Left renal pelvis (tissue), 4 donors: ENCODE measurements at regions not wholly inside any gene's neighbourhood (a gene's known extent, or its start where the extent isn't known, plus 50 kb on each side); places are given as distances from the start of the nearest gene placed in this dataset.

Source experiments
- DNase-seq, 4 donors: peaks; one replicate each; pipeline ENCODE4 v3.0.0-alpha.2; 2013; ENCODE audit warnings: low read depth in 4 of 4, low spot score in 3 of 4

DNA sequence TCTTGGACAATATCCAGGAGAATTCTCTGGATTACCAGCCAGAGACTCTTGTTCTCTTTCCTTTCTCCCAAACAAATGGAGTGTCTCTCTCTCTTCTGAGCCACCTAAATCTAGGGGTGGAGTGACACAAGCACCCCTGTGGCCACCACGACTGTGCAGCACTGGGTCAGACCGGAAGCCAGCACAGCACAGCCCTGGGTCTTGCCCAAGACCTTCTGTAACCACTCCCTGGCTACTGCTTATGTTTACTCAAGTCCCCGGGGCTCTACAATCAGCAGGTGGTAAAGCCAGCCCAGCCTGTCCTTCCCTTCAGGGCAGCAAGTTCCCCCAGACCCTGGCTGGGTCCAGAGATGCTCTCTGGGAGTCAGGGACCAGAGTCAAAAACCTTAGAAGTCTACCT, 110.0 kb upstream of the TUT7 start:
- no peak for DNase-seq

DNA sequence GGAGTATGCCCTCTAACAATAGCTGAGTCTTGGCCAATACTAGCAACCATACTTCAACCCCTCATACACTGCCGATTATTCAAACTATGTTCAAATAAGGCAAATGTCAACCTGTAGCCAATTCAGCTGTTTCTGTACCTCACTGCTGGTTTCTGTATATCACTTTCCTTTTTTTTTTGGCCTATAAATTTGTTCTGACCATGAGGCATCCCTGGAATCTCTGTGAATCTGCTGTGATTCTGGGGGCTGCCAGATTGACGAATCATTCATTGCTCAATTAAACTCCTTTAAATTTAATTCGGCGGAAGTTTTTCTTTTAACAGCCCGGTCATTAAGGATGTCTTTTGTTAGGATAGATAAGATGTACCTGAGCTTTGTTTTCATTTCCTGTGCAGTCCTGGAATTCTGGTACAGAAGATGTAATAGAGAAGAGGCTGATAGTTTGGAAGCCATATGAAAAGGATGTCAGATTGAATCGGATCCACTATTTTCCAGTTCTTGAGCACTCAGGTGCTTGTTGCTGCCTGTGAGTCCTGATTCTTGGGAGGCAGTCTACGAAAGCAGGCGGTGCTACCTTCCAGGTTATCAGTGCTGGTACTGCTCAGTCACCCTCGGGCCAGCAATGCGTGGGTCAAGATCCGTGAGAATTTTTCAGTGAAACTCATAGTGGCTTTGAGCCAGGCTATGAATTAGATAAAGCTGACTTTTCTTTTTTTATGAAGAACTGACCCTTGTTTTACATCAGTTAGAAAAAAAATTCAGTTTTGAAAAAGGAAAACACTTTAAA, 106.2 kb upstream of the TUT7 start:
- no peak for DNase-seq

DNA sequence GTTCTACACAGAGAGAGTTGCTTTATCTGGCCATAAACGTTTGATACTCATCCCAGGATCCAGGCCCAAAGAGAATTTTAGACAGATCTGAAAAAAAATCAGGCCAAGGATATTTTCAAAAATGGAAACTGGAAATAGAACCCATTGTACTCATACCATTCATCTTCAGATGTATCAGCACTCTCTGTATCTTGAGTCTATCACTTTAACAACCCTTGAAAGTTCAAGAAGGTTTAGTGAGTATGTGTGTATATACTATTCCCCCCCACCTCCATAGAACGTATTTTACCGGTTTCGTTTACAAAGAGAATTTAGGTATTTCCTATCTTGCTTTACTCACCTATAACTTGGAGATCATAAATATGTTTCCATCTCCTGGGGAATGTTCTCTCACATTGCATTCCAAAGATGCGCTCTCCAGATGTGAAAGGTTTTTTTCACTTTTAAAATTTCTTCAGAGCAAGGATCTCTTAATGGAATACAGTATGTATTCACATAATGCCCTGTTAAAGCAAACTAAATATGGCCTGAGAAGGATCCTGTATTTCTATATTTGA, 105.5 kb upstream of the TUT7 start:
- no peak for DNase-seq

DNA sequence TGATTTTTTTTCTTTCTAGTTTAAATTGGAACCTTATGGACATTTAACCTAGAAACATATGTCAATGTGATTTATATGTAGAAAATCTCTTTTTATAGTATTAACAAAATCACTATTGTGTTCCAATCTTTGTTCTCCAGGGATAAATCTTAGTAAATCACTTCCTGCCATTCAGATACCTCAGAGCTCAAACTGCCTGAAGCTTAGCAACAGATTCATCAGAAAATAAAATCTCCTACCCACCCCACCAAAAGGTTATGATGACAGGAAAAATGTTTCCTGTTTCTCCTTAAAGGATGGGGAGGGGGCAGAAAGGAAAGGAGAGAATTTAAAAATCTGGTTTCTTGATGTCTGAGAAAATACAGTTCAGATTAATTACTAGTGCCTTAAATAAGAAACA, 105.0 kb upstream of the TUT7 start:
- no peak for DNase-seq

DNA sequence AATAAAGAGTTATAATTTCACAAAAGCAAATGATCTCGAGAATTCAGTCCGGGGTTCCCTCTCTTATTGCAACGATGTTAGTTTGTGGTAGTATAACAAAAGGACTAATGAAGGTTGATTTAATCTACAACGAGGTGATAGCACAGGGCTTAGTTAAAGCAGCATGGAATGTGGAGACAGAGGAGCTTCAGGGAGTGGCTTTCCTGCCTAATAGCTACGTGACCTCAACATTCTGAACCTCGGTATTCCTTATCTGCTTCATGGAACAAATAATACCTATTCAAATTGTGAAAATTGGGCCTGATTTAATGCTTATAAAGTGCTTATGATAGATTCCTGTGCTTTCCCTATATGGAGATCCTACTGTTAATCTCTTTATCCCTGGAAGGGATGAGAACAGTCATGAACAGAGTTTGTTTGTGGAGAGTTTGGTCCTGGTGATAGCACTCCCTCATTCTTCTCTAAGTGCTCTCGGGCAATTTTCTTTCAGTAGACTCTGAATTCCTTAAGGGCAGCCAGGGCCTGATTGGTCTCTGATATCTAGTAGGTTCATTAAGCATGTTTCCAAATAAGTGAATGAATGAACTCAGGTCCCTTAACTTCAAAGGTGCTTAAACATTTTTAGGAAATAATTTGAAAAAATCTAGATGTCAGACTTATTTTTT, 104.1 kb upstream of the TUT7 start:
- no peak for DNase-seq

DNA sequence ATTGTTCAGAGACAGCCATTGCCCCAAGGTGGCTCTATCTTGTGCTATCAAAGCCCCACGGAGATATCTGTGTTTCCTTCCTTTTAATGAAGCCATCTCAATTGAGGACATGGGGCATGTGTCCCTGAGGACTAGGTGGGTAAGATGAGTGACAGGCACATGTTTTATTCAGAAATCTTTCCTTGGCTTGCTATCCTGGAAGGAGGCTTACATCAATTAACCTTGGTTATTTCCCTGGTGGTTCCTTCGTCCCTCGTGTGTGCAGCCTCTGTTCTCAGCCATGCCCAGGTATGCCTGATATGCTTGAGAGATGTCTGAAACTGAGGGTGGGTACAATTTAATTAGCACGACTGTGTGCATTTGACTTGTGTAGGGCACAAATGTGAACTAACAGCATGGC, 102.2 kb upstream of the TUT7 start:
- DNase-seq: no peak

DNA sequence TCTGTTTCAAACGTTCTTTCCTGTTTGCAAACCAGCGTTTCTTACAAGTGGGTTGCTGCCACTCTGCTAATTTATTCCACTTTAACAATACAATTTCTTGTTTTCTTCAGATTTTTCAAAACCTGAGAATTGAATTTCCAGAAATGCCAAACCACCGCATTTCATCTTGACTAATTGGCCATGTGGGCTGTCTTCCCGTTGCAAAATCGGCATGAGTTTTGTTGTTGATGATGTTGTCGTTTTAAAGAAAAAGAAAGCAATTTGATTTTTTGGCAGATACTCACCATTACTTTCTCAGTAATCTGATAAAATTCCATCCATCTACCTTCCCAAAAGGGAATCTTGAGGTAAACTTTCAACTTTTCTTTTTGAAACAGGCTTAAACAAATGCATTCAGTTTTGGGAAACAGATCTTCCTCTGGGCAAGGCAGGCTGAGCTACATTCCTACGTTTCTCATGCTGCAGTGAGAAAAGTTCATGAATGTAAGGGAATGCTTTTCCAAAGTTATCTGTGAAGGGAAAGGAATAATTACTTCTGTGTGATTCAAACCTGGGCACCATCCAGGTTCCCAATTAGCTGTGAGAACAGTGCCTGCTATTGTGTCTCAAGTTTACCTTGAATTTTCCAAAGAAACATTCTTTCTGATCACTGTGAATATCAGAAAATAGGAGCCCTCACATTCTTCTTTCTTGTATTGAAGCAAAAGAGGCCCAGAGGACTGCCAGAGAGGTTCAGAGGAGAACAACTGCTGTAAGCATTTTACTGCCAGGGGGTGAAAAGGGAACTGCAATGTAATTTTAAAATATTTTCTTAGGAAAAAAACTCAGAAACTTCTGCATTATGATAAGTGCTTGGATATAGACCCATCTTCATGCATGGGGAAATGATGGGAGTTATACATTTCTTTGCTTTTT, 100.7 kb upstream of the TUT7 start:
- no peak for DNase-seq

DNA sequence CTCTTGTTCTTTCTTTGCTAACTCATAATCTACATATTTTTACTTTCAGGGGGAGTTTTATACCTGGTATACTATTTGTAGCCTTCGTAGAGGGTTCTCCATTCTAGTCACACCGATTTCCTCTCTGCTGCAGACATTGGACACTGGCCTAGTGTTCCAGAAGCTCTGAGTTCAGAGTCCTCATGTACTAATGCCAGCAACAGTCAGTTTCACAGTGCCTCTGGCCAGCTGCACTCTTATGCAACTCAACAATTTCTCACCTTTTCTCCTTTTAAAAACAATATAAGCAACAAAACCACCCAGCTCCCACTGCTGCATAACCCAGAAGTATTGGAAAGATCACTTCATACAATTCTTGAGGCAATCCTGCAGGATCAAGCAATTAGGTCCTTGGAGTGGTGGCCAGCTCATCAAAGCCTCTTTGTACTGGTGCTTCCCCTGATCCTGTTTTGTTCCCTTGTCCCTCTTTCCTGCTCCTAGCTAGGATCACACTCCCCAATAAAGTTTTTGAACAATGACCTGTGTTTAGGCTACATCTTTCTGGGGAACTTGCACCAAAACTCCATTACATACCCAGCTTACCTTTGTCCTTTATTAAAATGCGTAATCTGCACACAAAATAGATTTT, 98.1 kb upstream of the TUT7 start:
- no peak for DNase-seq

DNA sequence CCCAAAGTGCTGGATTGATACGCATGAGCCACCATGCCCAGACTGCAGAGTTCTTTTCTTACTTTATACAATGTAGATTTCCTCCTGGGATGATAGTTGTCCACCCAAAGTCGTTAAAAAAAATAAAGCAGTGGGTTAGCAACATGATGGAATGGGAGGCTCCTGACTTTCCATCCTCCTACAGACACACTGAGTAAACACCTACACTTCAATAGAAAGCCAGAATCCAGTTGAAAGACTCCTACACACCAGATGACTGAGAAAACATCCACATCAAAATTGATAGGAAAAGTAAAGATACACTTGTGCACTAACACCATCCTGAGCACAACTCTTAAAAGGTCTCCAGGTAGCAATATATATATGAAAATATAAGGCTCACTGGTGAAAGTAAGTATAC, 95.0 kb upstream of the TUT7 start:
- DNase-seq: no peak

DNA sequence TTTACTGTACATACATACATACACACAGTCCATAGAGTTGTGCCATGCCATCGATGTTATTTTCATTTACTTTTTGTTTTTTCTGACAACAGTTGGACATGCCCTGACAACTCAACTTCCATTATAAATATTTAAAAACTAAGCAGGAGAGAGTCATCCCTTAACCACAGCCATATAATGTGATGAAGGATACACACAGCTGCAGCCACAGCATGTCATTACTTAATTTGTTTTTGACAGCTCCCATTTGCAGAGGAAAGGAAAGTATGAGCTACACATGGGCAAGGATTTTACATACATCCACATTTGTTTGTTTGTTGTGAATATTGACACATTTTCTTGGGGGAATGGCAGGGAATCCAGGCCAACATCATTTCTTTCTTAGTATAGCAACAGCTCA, 91.5 kb upstream of the TUT7 start:
- no peak for DNase-seq

DNA sequence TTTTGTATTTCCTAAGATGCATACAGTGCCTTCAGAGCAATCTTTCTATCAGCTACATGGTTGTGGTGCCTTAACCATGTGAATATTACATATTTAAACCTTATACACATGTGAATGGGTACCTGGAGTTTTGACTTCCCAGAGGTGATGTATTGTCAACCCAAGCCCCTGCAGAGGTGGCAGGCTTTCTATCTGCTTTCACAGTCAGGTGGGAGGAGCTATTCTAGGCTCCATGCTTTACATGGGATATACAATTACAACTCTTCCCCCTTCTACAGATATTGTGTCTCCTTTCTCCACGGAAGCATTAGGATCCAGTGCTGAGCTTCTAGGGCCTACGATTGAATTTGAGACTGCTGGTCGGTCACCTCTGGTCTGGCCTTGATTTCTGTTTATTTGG, 89.8 kb upstream of the TUT7 start:
- DNase-seq: no peak

DNA sequence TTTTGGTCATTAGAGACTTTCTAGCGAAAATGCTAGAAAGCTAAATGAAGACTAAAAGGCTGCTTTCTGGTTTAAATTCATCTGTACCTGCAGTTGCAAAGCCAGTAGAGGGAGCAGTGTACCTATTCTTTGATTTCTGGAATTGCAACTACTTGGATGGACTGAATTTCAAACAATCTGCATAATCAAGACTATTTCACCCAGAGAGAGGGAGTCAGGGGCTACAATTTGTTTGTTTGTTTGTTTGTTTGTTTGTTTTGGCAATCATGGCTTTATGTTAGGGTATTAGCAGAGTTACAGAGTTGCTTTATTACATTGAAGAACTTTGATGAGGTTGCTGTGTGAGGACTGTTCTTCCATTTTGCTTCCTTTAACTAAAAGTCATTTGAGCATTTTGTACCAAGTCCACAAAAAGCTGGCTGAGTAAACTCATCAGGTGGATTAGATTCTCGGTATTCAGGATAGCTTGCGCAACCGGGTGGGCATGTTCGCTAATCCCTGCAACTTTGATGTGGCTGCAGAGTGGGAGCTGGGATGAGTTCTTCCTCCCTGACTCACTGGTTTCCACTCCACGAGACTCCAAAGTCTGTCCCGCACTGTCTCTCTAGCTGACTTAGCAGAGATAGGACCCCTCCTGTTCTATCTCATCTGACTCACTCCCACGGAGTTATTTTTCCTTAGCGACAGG, 80.0 kb upstream of the TUT7 start:
- DNase-seq: peak in 3 of 4 donors; percentile 47 to 60 (median 50)

DNA sequence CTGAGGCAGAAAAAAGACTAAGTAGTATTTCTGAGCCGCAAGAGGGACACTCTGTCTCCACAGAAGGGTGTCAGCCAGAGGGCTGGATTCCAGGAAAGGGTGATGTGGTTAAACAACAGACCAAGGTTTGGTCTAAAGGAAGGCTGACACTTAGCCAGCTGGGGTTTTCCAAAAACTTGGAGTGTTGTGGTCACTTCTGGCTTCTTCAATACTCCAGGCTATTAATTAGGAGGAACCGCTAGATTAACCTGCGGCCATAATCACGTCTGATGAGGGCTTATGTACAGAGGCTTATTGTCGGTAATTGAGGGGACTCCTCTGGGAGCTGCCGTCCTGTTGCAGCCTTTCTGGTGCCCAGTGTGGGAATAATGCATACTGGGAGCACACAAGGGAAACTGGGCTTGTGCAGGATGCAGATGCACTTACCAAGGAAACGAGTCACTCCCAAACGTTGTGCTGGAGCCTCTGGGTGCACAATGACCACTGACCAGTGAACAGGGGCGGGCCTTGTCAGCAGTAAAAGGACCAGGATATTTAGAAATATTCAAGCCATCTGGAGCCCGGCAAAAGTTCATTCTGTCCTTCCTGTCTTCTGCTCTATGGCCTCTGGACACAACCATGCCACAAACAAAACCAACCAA, 70.2 kb upstream of the TUT7 start:
- no peak for DNase-seq

DNA sequence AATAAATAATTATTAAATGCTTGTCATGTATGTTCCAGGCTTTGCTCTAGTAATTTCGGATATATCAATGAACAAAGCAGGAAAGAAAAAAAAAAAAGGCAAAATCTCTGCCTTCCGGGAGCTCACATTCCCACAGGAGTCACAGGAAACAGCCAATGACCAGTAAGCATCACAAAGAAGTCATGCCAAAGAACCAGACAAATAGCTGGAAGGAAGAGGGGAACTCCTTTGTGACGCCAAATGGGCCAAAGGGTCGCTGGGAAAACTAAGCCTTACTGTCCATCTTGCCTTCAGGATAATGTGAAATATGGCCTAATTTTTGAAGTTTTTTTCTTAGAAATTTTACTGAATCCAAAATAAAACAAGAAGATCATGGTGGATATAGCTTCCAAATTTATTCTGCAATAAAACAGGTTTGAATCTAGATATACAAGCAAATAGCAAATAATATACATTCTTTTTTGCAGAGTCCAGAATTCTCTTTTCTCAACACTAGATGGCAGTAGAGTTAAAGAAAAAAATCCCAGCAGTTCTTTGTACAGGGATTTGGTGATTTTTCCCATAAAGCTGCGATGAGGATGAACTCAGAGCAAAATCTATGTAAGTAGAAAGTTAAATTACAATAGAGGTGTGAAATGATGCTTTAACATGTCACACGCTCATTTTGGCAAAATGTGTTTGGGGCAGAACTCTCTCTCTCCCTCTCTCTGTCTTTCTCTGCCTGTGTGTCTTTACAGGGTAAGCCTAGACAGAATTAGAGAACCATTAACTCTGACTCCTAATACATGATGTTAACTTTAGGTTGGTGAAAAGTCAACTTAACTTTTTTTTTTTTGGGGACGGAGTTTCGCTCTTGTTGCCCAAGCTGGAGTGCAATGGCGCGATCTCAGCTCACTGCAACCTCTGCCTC, 60.0 kb upstream of the TUT7 start:
- no peak for DNase-seq

DNA sequence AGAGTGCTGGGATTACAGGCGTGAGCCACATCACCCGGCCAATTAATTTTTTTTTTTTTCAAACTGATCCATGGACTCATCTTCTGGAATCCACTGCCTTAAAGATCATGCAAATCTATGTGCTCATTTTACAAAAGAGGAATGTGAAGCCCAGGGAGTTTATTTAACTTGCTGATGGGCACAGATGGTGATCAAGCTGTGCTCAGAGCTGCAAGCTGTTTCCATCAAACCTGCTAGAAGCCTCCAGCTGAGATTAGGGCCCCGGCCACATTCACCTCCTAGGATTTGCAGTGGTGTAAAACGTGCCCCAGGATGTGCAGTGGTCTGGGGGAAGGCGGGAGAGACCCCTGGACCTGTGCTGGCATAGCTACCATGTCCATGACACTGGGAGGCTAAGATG, 56.1 kb upstream of the TUT7 start:
- no peak for DNase-seq

DNA sequence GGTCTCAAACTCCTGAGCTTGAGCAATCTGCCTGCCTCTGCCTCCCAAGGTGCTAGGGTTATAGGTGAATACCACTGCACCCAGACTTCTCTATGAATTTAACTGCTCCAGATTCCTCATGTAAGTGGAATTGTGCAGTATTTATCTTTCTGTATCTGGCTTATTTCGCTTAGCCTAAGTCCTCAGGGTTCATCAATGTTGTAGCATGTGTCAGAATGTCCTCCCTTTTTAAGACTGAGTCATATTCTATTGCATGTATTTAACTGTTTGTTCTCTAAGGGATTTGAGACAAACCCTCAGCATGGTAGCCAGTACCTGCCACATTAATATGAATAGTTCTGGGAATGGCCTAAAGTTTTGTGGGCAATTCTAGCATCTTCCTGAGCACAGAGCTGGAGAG, 53.9 kb upstream of the TUT7 start:
- no peak for DNase-seq

DNA sequence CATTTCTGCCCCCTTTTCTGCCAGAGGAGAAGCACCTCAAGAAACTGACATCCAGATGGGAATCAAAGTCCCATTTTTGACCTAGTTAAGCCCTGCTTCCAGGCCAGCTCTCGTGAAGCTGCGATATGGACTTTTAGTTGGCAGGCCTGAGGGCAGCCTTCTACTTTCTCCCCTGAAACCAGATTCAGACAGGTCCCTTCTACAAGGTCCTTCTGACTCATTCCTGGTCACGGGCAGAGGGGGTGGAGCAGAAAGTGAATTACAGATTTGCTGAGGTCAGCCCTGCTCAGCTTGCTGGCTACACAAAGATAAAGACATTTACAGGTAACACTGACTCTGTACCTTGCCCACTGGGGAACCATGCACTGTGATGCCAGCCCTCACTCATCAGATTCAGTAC, 52.8 kb upstream of the TUT7 start:
- no peak for DNase-seq

DNA sequence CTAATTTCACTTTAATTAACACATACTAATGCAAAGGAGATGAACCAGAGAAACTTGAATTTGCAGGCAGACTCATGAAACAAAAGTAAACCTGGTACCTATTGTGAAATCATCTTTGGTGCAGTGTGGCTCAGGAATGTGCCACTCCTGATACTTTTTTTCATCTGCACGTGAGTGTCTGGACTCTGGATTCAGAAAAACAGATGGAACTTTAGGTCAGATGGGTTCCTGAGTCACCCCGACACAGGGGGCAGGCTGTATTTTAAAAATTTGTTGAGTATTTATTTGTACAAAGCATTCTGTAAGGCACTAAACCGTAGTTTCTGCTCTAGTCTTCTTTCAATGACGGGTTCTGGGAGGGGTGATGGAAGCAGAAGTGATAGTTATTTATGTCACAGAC, 52.2 kb upstream of the TUT7 start:
- no peak for DNase-seq

DNA sequence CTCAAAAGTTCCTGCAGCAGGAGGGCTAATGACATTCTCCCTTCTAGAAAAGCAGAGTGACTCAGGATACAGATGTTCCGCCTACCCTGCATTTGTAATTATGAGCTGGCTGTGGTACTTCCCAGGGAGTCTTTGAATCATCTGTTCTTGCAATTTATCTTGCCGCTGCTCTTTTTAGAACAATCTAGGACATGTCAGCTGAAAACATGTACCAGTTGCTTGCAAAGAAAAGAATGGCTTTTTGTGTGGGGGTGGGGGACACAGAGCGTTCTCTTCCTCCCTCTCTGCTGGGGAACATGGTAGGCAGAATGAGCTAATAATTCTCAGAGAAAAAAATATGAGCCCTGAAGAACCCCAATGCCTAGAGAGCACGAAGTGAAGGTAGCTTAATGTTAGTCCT, 51.7 kb upstream of the TUT7 start:
- DNase-seq: no peak
